Left kidney (tissue), 1 donor: ENCODE measurements at regions not wholly inside any gene's neighbourhood (a gene's known extent, or its start where the extent isn't known, plus 50 kb on each side); places are given as distances from the start of the nearest gene placed in this dataset.
A peak's percentile ranks its signal among the peaks of the same experiment; 100 is the strongest.
"Not testable (repeated sequence)": the region's sequence is repeated elsewhere in the genome, so short reads cannot be mapped to it uniquely, and the experiment has no call there.

Source experiments
- DNase-seq: peaks from one replicate; pipeline ENCODE4 v3.0.0-alpha.2; 2013

- no peak for DNase-seq
Measured at GRCh38 chr1:60535713-60536112, 462.1 kb upstream of the C1orf87 start.

- no peak for DNase-seq
Measured at GRCh38 chr1:60527567-60527966, 454.0 kb upstream of the C1orf87 start.

- DNase-seq, result peak; percentile 3
Measured at GRCh38 chr1:60516996-60517395, 443.4 kb upstream of the C1orf87 start.

GRCh38 chr1:60510162-60510561, 436.6 kb upstream of the C1orf87 start:
- DNase-seq, result peak; percentile 5

DNA sequence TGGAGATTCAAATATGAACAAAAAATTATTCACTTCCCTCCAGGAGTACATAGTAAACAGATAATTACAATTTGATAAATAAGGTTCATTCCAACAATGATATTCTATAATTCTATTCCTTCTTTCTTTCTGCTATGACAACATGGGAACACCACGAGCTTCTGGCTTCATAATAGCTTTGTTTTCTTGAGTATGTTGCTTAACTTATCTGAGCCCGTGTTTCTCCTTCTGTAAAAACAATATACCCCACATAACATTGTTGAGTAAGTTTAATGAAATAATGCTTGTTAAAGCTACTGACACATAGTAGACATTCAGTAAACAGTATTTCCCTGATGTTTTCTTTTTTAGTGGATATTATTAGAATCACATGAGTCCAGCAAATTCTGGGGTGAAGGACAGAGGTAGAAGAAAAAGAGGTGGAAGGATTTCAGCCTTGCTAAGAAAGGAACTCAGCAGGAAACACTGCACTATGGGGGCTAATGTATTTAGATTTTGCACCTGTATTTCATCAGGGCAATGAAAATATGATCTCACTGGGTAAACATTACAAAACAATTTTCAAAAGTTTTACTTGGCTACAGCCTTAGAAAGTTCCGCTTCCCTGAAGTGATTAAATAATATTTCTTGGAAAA, 430.8 kb upstream of the C1orf87 start:
- no peak for DNase-seq

DNA sequence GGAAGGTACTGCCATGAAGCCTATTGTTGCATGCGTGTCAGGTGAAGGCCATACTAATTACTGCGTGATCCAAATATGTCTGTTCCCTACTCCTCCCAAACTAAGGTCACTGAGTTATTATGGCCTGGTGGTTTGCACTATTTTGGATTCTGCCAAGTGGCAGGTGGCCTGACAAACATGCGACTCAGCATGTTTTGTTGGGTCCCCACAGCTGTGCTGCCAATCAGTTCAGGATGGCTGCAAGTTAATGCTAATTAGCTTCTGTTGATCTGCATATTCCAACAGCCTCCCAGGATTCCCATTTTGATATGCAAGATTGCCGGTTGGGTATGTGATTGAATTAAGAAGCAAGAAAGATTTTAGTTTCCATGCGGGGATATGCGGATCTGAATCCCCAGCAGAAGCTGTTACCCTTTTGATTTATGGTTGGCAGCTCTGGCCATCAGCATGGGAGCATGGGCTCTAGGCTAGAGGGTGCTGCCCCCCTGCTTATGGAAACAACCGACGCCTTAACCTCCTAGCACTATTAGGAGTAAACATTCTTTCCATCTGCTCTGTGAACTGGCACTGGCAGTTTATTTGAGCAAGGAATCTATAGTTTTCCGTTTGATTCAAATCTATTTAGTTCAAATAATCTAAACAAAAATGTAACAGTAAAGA, 429.8 kb upstream of the C1orf87 start:
- peak; percentile 2 for DNase-seq

DNA sequence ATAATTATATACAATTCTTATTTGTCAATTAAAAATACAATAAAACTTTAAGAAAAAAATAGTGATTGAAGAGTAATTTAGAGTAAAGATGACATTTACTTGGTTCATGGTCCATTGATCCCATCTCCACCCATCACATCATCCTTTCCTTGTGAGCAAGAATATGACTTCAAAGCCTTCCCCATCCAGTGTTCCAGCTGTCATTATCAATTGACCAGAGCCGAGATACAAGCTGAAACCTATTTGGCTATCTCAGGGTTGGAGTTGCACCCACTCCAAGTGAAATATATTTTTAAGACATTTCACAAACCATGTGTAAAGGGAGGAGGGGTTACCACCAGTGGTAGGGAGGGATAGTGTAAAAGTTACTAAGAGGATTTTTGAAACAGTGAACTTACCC, 428.9 kb upstream of the C1orf87 start:
- DNase-seq, result no peak

GRCh38 chr1:60489916-60490480, 416.4 kb upstream of the C1orf87 start:
- DNase-seq, result not testable (repeated sequence)

DNA sequence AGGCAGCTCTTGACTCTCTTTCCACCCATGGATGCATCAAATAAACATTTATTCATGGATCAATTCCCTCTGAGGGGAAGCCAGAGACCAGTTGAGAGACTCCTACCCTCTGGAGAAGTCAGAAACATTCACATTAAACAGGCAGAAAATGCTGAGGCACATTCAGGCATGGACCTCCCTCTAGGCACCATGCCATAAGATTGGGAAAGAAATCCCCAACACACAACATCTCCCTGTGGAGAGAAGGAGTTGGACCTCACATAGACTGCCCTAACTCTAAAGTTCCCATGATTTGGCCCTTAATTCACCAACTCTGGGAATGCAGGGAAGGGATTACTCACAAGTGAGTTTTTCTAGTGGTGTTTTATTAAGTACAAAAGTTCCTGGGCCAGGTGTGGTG, 415.3 kb upstream of the C1orf87 start:
- no peak for DNase-seq

- no peak for DNase-seq
Measured at GRCh38 chr1:60487565-60488345, 414.2 kb upstream of the C1orf87 start.

DNA sequence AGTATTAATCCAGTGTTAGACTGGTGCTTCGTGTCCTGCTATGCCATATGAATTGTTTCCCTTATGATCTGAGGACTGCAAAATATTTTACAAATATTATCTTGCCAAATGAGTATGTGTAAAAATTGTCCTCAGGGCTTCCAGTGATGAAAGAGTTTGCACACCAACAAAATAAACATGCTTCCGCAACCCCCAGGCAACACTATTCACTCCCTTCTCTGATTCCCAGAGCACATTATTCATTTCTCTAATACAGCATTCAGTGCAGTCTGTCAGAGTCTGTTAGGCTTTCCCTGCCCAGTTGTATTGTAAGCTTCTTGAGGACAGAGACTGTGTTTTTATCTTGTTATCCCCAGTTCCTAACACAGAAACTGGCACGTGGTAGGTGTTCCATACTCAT, 409.9 kb upstream of the C1orf87 start:
- peak; percentile 18 for DNase-seq

GRCh38 chr1:60470246-60470645, 396.7 kb upstream of the C1orf87 start:
- no peak for DNase-seq

DNA sequence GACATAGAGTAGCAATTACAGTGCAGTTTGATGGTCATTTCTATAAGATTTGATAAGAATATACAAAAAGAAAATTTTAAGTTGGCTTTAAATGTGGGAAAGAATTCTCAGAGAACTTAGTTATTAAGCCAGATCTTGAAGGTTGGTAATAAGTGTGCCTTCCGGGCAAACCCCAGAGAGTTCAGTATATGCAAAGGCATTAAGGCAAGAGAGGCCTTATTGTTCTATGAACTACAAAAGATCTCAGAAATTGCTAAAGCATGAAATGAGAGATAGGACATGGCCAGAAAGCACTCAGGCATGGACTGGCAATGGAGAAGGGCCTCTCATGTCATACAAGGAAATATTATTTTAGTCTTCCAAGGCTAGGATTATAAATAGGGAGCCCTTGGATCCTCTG, 390.2 kb upstream of the C1orf87 start:
- DNase-seq, result no peak

GRCh38 chr1:60463146-60463545, 389.6 kb upstream of the C1orf87 start:
- DNase-seq, result no peak

GRCh38 chr1:60461925-60462595, 388.5 kb upstream of the C1orf87 start:
- peak; percentile 1 for DNase-seq

DNA sequence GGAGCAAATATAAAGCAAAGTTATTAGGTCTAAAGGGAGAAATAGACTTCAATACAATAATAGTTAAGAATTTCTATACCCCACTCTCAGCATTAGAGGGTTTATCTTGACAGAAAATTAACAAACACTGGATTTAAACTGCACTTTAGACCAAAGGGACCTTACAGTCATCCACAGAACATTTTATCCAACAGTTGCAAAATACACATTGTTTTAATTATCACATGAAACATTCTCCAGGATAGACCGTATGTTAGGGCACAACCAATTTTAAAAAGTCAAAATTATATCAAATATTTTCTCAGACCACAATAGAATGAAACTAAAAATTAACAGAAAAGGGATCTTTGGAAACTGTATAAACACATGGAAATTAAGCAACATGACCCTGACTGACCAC, 384.5 kb upstream of the C1orf87 start:
- no peak for DNase-seq

- no peak for DNase-seq
Measured at GRCh38 chr1:60449876-60450275, 376.3 kb upstream of the C1orf87 start.

- DNase-seq, result no peak
Measured at GRCh38 chr1:60448850-60449249, 375.3 kb upstream of the C1orf87 start.

GRCh38 chr1:60444680-60445079, 371.1 kb upstream of the C1orf87 start:
- no peak for DNase-seq

DNA sequence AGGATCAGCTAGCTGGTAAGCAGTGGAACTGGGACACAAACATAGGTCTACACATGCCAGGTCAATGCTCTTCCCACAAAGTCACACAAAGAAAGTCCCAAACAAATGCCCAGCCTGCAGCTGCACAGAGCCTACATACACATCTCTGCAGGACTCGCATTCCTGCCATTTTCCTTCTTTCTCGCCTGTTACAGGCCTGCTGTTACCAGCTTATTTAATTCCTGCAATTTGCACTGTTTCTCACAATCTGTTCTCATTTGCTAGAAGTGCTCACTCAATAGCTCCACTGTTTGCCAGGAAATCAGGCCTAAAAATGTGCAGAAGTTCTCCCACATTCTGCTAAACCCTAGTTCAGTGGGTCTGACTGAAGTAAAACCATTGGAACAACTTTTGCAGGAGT, 362.6 kb upstream of the C1orf87 start:
- no peak for DNase-seq

GRCh38 chr1:60431593-60431992, 358.0 kb upstream of the C1orf87 start:
- no peak for DNase-seq

GRCh38 chr1:60430375-60430774, 356.8 kb upstream of the C1orf87 start:
- no peak for DNase-seq
